ENCODE measurements at regions not wholly inside any gene's neighbourhood (a gene's known extent, or its start where the extent isn't known, plus 50 kb on each side); places are given as distances from the start of the nearest gene placed in this dataset.
"Not testable (repeated sequence)": the region's sequence is repeated elsewhere in the genome, so short reads cannot be mapped to it uniquely, and the experiment has no call there.

- DNase-seq (ENCODE audit: low spot score): no peak
Observed at GRCh38 chr13:19062019-19062646, 119.5 kb downstream of the TUBA3C start.

- no peak for DNase-seq (ENCODE audit: low spot score)
Observed at GRCh38 chr13:19061278-19061677, 120.3 kb downstream of the TUBA3C start.

- no peak for DNase-seq (ENCODE audit: low spot score)
Observed at GRCh38 chr13:19060311-19061002, 121.2 kb downstream of the TUBA3C start.

GRCh38 chr13:19059016-19059780 lies 122.4 kb downstream of the TUBA3C start:
- DNase-seq (ENCODE audit: low spot score): no peak

GRCh38 chr13:19058566-19058965 lies 123.1 kb downstream of the TUBA3C start:
- no peak for DNase-seq (ENCODE audit: low spot score)

- DNase-seq (ENCODE audit: low spot score): no peak
Observed at GRCh38 chr13:19057588-19058340, 123.9 kb downstream of the TUBA3C start.

GRCh38 chr13:19056984-19057490 lies 124.6 kb downstream of the TUBA3C start:
- DNase-seq (ENCODE audit: low spot score): no peak

GRCh38 chr13:19056355-19056880 lies 125.2 kb downstream of the TUBA3C start:
- no peak for DNase-seq (ENCODE audit: low spot score)

- no peak for DNase-seq (ENCODE audit: low spot score)
Observed at GRCh38 chr13:19055611-19056010, 126.0 kb downstream of the TUBA3C start.

GRCh38 chr13:19053561-19053960 lies 128.1 kb downstream of the TUBA3C start:
- DNase-seq (ENCODE audit: low spot score): no peak

- DNase-seq (ENCODE audit: low spot score): no peak
Observed at GRCh38 chr13:19052931-19053330, 128.7 kb downstream of the TUBA3C start.

GRCh38 chr13:19052180-19052579 lies 129.4 kb downstream of the TUBA3C start:
- no peak for DNase-seq (ENCODE audit: low spot score)

- DNase-seq (ENCODE audit: low spot score): no peak
Observed at GRCh38 chr13:19050901-19051300, 130.7 kb downstream of the TUBA3C start.

- not testable (repeated sequence) for DNase-seq (ENCODE audit: low spot score)
Observed at GRCh38 chr13:19049624-19050023, 132.0 kb downstream of the TUBA3C start.

GRCh38 chr13:19048381-19048780 lies 133.2 kb downstream of the TUBA3C start:
- no peak for DNase-seq (ENCODE audit: low spot score)

GRCh38 chr13:19023115-19023514 lies 158.5 kb downstream of the TUBA3C start:
- DNase-seq (ENCODE audit: low spot score): no peak

- DNase-seq (ENCODE audit: low spot score): no peak
Observed at GRCh38 chr13:19020988-19021387, 160.6 kb downstream of the TUBA3C start.

GRCh38 chr13:18998389-18998788 lies 183.2 kb downstream of the TUBA3C start:
- DNase-seq (ENCODE audit: low spot score): no peak

GRCh38 chr13:18996627-18997051 lies 185.0 kb downstream of the TUBA3C start:
- DNase-seq (ENCODE audit: low spot score): no peak

- DNase-seq (ENCODE audit: low spot score): no peak
Observed at GRCh38 chr13:18996221-18996620, 185.4 kb downstream of the TUBA3C start.

- no peak for DNase-seq (ENCODE audit: low spot score)
Observed at GRCh38 chr13:18995259-18995873, 186.3 kb downstream of the TUBA3C start.
